Stimulated activated CD4-positive, alpha-beta T cell treated with anti-CD3 and anti-CD28 coated beads, TNF-alpha, amount 100 ng/mL, for 1 hour (primary cell): ENCODE measurements at regions not wholly inside any gene's neighbourhood (a gene's known extent, or its start where the extent isn't known, plus 50 kb on each side); places are given as distances from the start of the nearest gene placed in this dataset.
"Not testable (repeated sequence)": the region's sequence is repeated elsewhere in the genome, so short reads cannot be mapped to it uniquely, and the experiment has no call there.

Experiments
- DNase-seq, 3 donors: peaks; one replicate each; pipeline ENCODE4 v3.0.0-alpha.2; 2020; ENCODE audit warnings: low read depth in 3 of 3, low spot score in 1 of 3

DNA sequence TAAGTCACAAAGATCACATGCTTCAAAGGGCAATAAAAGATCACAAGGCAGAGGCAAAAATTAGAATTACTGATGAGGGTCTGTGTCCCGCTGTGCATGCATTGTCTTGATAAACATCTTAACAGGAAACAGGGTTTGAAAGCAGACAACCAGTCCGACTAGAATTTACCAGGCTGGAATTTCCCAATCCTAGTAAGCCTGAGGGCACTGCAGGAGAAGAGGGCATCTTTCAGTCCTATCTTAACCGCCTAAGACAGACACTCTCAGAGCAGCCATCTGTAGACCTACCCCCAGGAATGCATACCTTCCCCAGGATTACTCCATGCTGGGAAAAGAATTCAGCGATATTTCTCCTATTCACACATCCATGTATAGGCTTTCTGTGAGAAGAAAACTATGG lies 465.8 kb upstream of the TMEFF2 start:
- not testable (repeated sequence) for DNase-seq

DNA sequence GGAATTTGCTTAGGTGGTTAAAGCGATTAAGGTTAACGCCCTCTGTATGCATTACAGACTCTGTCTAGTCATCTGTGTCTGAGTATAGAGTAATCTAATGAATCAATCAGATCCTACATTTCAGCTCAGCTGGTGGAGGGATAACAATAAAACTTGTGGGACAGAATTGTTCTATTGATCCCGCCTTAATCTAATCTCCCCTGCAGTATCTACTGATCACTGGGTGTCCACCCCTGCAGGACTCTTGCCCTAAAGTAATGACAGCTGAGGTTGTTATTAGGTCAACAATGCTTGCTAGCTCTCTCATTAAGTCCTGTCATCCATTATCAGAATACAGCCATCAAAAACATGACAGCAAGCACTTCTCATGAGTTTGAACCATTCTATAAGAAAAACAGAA lies 462.6 kb upstream of the TMEFF2 start:
- DNase-seq = no peak

DNA sequence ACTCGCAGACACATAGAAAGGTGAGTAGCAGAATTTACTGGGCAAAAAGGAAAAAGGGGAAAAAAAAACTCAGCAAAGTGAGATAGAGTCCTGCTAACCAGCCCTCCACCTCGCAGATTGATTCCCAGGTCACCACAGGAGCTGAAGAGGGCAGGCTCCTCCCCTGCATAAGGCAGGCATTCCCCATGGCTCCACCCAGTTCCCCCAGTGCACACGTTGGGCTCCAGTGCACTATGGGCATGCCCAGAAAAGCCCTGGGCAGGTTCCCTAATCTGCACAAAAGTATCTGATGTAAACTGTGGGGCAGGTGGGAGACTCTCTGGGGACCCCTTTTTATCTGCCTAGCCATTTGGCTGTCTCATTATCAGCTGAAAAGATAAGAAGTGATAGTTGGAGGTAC lies 461.2 kb upstream of the TMEFF2 start:
- no peak for DNase-seq

DNA sequence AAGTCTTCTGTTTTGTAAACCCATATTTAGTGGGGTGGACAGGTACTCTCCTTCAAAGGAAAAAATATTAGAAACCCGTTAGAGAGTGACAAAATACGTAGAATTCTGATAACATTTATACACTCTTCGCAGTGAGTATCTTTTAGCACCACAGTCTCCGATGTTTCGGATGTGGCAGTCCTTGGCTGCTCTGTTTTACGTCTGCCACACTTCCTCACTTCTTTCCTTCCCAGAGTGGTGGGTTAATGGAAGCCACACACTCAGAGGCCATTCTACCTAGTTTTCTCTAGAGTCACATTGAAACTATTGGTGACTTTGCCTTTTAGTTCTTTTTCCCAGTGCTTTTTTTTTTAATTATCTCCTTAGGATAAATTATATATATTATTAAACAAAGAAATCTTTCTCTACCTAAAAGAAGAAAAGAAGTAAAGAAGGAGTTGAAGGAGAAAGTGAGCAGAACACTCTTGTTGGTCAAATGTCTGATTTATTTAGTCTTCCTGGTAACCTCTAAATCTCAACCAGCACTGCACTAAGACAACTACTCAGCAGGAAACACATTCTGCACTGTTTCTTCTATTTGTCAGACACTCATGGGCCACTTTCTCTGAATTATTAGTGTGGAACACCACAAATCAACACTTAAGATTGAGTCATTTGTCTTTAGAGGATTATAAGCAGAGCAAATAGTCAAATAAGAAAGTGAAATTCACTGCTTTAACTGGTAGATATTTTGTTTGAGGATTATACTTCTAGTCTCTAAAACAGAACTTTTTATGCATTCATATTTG lies 451.3 kb upstream of the TMEFF2 start:
- no peak for DNase-seq

GRCh38 chr2:192634557-192634956 lies 439.8 kb upstream of the TMEFF2 start:
- no peak for DNase-seq

DNA sequence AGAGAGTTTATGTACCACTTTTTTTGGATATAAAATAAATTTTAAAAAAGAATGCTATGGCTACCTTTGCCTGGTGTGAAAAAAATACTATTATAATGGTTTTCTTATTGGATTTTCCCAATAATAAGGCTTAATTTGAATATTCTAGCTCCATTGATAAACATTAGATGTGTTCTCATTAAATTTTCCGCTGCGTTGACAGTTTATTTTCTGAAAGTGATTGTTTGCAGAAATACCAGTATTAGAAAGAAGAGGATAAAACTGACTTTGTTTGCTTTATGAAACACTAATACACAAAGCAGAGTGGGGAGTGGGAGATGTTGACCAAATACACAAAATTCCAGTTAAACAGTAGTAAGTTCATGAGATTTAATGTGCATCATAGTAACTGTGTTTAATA lies 433.3 kb upstream of the TMEFF2 start:
- DNase-seq = no peak

DNA sequence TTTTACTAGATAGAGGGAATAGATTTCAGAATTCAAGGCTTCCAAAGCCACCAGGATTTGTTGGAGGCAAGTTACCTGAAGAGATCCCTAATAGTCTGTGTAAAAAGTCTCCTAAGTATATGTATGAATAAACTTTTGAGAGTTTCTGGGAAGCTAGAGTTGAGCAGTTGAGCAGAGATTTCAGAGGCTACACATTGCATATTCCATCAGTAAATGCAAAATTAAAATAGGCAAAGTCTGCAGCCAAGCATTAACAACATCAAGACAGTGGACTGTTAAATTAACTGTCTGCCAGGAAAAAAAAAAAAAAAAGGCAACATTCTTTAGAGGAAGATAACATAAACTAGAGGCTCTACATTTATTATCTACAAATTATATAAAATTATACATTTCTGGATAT lies 420.4 kb upstream of the TMEFF2 start:
- DNase-seq = no peak

- no peak for DNase-seq
Measured at GRCh38 chr2:192604295-192604694, 409.6 kb upstream of the TMEFF2 start.

- not testable (repeated sequence) for DNase-seq
Measured at GRCh38 chr2:192598649-192599048, 403.9 kb upstream of the TMEFF2 start.

DNA sequence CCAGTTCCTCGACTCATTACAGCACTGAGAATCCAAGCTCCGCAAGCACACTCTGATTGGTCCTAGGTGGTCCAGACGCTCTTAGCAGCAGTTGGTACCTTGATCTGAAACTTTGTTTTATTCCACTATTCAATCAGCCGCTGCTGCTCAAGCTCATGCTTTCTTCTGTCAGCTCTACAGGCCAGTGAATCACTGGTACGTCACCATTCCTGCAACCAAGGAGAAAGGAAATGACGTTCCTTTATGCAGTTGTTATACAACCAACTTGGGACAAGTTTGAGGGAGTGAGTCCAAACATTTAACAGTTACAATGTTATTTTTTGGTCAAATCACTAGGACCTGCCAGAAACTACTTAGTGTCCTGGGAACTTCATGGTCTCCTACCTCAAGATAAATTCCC lies 398.8 kb upstream of the TMEFF2 start:
- DNase-seq = no peak

DNA sequence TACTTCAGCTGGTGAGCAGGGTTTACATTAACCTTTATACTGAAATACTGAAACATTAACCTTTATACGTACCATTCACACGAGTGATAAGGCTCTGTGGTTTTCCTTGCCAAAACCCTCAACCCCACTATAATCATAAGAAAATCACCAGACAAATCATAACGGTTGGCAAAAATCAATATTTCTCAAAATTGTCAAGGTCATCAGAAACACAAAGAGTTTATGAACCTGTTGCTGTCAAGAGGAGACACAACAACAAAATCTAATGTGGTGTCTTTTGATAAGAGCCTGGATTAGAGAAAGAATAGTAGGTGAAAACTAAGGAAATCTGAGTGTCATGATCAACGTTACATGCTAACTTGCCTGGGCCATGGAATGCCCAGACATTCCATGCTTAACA lies 396.9 kb upstream of the TMEFF2 start:
- no peak for DNase-seq

DNA sequence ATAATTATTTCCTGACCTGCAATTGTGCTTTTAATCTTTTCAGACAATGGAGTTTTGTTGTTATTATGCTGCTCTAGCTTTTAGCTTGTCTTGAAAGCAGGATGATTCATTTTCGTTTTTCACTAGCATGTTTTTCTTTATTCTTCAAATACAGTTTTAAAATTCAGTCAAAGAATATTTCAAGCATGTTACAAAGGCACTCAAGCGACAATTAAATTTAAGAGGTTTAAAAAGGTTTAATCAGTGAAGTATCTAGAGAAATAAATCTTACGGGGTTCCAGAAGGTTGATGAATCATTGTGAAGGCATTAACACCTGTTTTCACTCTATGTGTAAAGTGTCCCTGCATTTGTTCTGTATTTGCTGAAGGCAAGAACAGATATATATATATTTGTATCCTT lies 390.7 kb upstream of the TMEFF2 start:
- no peak for DNase-seq

DNA sequence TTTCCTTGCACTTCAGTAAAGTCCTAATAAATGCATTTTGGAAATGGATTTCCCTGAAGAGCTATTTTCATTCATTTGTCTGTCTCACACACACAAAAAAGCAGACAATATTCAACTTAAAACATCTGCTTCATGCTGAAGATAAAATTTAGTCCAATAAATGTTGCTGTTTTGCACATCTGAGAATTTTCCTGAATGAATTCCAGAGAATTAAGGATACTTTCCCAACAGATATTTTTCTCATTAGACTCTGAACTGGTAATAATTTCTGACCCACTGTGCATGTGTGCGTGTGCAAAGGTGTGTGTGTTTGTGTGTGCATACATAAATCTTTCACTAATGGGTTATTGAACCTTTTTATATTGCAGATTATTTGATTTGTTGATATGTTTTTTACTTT lies 390.2 kb upstream of the TMEFF2 start:
- DNase-seq = no peak

DNA sequence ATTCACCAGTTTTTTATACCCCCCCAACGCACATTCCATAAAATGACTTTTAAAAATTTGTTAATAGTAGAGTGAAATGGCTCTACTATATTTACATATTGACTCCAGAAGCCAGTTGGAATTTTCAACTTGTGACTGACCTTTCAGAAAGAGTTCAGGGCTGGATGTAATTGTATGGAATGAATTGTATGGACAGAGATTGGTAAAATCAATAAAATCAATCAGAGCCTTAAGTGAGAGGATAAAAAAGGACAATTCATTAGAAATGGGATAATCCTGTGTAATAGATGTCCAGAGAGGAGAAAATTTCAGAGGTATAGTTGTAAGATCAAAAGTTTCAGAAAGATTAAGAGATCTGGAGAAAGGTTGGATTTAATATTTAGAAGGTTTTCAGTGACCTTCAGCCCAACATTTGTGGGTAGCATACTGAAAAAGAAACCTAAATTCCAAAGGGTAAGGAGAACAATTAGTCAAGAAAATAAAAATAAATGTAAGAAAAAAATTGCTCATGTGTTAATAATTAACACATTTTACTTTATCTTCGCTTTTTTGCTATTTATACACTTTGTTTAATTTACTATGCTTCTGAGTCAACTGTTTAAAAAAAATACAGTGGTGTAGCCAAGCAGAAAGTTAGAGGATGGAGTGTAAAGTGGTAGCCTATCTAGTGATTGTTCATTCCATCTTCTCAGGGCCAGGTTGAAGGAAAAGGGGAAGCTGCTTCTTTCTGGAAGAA lies 385.4 kb upstream of the TMEFF2 start:
- DNase-seq = no peak

DNA sequence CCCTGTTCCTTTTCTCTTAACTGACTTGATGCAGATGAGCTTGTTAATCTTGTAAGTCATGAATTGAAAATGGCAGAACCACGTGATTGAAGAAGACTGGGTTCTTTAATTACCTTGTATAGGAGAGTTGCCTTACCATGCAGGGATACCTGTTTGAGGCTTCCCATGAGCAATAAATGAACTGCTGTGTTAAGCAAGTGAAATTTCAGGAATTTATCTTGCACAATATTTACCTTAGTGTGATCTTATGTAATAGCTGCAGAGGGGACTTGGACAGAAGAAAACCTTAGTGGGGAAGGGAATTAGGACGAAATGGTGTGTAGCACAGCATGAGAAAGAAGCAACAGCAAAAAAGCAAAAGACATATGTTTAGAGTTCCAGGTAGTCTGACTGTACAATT lies 384.0 kb upstream of the TMEFF2 start:
- no peak for DNase-seq

DNA sequence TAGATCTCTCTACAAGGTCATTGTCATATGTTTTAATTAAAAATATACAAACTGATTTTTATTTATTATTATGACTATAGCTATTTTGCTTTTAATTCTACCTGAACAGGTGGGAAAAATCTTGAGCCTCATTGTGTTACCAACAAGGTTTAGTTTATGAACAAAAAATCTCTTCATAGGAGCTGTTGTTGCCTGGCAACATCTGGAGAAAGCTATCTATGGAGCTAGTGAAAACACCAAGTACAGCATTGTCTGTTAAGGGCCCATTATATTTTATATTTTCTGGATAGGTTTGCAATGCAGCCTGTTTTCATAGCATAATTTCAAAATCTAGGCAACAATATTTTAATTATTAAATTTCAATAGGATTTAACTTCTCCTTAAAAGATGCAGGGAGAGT lies 383.0 kb upstream of the TMEFF2 start:
- DNase-seq = no peak

- no peak for DNase-seq
Measured at GRCh38 chr2:192574552-192574951, 379.8 kb upstream of the TMEFF2 start.

DNA sequence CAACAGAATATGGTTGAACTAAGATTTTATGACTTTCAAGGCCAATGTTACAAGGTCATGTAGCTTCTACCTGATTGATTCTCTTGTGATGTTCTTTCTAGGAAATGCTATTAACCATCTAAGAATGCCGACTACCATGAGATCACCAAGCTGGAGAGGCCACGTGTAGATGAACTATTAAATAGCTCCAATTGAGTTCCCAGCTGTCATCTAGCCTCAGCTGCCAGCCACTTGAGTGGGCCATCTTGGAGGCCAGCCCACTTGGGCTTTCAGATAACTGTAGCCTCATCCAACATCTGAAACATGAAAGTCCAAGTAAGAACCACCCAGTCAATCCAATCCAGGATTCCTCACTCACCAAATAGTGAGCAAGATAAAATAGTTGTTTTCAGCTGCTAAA lies 376.9 kb upstream of the TMEFF2 start:
- DNase-seq = no peak

GRCh38 chr2:192570788-192571187 lies 376.1 kb upstream of the TMEFF2 start:
- DNase-seq = no peak

GRCh38 chr2:192566863-192567262 lies 372.1 kb upstream of the TMEFF2 start:
- DNase-seq = no peak

GRCh38 chr2:192560326-192560725 lies 365.6 kb upstream of the TMEFF2 start:
- no peak for DNase-seq

- DNase-seq = no peak
Measured at GRCh38 chr2:192559587-192559986, 364.9 kb upstream of the TMEFF2 start.

GRCh38 chr2:192558637-192559036 lies 363.9 kb upstream of the TMEFF2 start:
- no peak for DNase-seq
